ENCODE measurements at regions not wholly inside any gene's neighbourhood (a gene's known extent, or its start where the extent isn't known, plus 50 kb on each side); places are given as distances from the start of the nearest gene placed in this dataset.

GRCh38 chr21:16363100-16363499 lies 633.3 kb downstream of the USP25 start:
- no peak for DNase-seq (ENCODE audit: low read depth)

- DNase-seq (ENCODE audit: low read depth) = no peak
Measured at GRCh38 chr21:16363518-16363917, 633.7 kb downstream of the USP25 start.

- DNase-seq (ENCODE audit: low read depth) = no peak
Measured at GRCh38 chr21:16366207-16366606, 636.4 kb downstream of the USP25 start.

DNA sequence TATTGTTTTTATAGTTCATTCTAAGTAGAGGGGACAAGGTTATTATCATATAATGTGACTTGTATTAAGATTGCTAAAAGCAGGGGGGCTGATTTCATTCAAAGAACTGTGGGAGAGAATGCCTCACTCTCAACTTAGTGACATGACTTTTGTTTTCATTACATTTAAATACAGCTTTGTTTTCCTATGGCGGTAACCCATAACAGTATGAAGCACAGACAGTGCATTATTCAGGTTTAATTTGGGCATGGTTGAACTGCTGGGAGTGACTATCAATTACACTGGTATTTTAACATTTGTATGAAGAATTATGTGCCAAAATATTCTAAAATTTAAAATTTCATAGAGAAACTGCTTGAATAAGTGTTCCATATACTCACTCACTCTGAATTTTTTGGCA lies 637.3 kb downstream of the USP25 start:
- DNase-seq (ENCODE audit: low read depth) = no peak

DNA sequence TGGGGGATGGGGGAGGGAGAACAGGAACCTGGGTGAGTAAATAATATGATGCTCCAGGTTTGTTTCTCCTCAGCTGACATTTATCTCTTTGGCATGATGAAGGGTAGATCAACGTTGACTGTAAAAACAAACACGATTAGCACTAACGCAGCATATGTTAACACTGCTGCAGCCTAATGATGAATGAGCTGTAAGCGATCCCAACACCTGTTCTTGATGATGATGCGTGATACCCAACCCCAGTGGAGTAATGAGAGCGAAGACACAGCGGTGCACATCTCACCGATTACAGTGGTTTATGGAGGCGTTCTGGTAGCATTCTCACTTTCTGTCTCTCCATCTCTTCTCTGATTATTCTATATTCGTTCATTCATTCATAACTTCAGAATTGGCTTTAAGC lies 640.4 kb downstream of the USP25 start:
- DNase-seq (ENCODE audit: low read depth) = no peak

- DNase-seq (ENCODE audit: low read depth) = no peak
Measured at GRCh38 chr21:16372586-16372985, 642.8 kb downstream of the USP25 start.

DNA sequence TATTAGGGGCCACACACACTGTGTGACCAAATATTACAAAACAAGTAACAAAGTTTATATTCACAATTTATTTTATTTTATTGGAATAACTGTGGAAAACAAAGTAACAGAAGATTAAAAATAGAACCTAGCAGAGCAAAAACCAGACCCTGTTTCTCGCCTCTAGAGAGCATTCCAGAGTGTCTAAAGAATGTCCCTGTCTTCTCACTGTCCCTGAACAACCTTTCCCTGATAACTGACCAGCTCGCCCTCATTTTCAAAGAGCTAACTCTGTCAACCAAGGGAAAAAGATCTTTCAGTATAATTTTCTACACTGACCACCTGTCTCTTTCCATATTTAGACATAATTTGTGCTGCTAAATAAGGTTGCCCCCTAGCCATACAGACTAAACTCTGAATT lies 646.9 kb downstream of the USP25 start:
- DNase-seq (ENCODE audit: low read depth) = no peak

DNA sequence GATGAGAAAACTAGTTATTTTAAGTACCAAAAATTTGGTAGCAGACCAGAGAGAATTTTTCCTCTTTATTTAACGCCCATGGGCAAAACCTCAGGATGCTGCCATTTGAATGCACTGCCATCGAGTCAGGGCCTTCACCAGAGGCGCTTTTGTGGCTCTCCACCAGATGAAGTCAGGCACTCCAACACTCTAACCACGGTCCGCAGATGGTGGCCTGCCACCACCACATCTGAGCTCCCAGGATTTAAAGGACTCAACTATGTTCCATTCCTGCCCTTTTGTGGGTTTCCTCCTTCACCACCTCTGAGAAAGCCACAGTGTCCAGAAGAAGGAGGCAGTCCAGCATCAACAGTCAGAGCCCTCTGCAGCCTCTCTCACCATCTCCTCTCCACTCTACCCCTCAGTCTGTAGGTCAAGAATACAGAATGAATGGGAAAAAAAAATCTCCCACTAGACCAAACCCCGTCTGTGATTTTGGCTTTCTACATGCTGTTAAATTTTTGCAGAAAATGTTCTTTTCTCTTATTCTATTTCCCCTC lies 647.4 kb downstream of the USP25 start:
- no peak for DNase-seq (ENCODE audit: low read depth)

- no peak for DNase-seq (ENCODE audit: low read depth)
Measured at GRCh38 chr21:16377857-16378256, 648.1 kb downstream of the USP25 start.

DNA sequence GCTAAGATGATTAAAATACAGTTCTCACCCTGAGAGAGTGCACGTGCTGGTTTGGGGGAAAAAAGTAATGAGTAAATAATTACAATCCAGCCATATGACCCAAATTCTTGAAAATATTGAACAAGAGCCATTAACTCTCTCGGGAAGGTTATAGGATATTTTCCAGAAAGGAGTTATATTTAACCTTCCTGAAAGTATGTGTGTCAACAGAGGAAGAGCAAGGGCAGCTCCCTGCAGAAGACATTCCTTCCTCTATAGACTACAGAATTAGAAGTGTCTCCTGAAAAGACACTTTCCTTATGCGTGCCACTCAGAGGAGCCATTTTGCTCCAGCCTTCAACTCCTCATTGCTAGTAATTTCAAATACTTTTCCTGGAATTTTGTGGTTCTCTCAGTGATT lies 648.7 kb downstream of the USP25 start:
- no peak for DNase-seq (ENCODE audit: low read depth)

GRCh38 chr21:16388291-16388690 lies 658.5 kb downstream of the USP25 start:
- no peak for DNase-seq (ENCODE audit: low read depth)

DNA sequence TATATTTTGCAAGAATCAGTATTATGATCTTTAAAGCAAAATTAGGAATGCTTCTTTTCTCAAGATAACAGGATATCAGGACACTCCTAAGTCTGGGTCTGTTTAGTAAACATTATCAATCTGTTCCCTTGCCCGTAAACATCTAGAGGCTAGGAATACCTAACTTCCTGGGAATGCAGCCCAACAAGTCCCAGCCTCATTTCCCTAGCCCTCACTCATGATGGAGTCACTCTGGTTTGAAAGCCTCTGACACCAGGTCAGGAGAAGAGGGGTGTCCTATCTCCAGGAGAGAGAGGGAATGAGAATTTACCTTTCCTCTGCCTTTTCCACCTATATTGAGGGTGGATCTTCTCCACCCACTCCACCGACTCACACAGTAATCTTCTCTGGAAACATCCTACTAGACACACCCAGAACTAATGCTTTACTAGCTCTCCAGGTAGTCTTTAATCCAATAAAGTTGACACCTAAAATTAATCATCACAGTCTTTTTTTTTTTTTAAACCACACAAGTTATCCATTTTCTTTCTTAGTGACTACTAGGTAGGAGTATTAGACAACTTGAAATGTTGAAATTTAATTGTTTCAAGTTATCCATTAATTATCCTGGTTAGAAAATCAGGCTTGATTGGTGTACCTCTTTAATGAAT lies 659.3 kb downstream of the USP25 start:
- no peak for DNase-seq (ENCODE audit: low read depth)

- no peak for DNase-seq (ENCODE audit: low read depth)
Measured at GRCh38 chr21:16389643-16390042, 659.9 kb downstream of the USP25 start.

DNA sequence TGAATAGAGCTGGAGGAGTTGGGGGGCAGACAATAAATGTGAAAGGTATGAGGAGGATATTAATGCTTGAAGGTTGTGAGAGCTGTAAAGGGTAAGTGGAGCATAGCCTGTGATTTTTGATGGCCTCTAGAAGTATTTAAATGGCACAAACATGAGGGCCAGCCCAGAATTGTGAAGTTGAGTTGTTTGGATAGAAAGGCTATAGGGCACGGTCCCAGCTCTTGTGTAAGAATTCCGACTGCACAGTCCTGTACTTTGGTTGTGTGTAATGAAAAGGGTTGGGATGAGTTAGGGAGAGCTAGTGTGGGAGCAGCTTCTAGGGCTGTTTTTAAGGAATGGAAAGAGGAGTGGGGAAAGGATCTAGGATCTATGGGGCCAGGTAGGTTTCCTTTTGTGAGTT lies 665.5 kb downstream of the USP25 start:
- no peak for DNase-seq (ENCODE audit: low read depth)

- no peak for DNase-seq (ENCODE audit: low read depth)
Measured at GRCh38 chr21:16402752-16403151, 673.0 kb downstream of the USP25 start.

DNA sequence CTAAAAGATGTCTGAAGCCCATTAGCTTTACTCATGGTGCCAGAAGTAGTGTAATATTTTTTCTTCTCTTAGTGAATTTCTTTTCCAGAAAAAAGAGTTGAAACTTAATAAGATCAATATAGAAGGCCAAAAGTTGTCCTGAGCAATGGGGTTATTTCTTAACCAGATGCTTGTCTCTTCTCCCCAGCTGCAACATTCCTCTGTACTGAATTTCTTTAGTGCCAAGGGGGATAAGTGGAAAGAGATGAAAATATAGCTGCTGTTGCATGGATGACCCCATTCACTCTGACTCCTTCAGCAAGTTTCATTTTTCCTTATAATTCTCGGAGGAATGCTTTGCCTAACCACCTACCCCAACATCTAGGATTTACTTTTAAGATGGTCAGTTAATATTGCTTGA lies 675.0 kb downstream of the USP25 start:
- peak; percentile 26 for DNase-seq (ENCODE audit: low read depth)

DNA sequence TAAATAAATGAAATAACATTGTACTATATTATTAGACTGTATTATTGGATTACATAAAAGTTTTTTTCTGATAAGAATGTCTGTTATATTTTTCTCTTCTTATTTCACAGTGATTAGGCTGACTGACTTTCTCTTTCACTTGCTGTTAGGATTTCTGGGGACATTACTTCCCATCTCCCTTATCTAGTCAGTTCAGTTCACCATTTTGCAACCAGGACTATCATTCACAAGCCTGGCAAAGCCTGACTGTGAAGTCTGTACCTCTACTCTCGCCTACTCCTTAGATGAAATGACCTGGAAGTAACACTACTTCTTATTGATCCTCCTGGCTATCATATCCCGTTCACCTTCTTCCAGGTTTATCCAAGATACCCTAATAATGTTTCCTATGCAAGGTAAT lies 676.6 kb downstream of the USP25 start:
- no peak for DNase-seq (ENCODE audit: low read depth)

DNA sequence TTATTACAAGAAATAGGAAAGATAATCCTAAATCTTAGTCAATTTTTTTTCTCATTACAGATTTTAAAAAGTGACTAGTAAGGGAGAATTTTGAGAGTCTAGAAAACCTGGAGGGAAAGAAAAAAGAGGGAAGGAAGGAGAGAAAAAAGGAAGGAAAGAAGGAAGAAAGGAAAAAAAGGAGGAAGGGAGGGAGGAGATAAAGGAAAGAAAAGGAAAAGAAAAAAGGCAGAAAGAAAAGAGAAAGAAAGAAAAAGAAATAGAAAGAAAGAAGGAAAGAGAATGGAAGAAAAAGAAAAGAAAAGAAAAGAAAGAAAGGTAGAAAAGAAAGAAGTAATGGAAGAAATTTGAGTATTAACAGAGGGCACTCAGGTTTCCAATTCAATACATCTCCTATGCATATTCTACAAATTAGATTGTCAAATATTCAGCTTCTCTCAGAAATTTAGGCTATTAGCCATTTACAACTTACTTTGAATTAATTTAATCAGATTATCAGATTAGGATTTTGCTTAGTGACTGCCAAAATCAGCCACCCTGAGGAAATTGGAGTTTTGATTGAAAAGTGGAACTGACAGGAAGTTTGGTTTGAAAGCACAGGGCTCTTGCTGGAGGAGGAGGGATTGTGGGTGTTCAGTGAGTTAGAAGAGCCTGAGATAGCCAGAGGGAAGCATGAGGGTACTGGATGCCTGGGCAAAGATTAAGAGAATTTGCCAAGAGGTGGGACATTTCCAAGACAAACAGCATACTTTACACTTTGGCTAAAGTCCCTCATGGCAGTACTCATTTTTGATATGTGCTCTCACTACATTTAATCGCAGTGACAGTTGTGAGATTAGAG lies 677.8 kb downstream of the USP25 start:
- no peak for DNase-seq (ENCODE audit: low read depth)

DNA sequence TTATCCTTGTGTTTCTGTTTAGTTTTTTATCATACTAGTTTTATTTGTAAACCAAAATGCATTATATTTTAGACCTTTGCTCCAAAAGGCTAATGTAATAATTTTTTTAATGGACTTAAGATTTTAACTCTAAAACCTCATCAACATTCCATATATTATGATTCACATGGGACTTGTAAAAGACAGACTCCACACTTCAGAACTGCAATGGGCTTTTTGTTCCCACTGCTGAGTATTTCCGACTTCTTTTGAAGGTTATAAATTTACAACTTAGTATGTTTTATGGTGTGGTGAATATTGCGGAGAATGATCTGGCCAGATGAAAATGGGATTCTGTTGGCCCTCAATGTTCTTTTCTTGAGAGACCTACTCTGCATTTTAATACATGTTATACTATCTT lies 678.5 kb downstream of the USP25 start:
- DNase-seq (ENCODE audit: low read depth) = no peak

GRCh38 chr21:16409352-16409751 lies 679.6 kb downstream of the USP25 start:
- DNase-seq (ENCODE audit: low read depth) = no peak

- peak; percentile 41 for DNase-seq (ENCODE audit: low read depth)
Measured at GRCh38 chr21:16418226-16418625, 688.4 kb downstream of the USP25 start.

- no peak for DNase-seq (ENCODE audit: low read depth)
Measured at GRCh38 chr21:16418642-16419041, 688.9 kb downstream of the USP25 start.

- peak; percentile 91 for DNase-seq (ENCODE audit: low read depth)
Measured at GRCh38 chr21:16419188-16419921, 689.6 kb downstream of the USP25 start.
